ENCODE measurements at regions not wholly inside any gene's neighbourhood (a gene's known extent, or its start where the extent isn't known, plus 50 kb on each side); places are given as distances from the start of the nearest gene placed in this dataset.

GRCh38 chr5:91787718-91788117 is 404.6 kb upstream of the ARRDC3 start:
- Mint-ChIP-seq H3K36me3 (ENCODE audit: low read depth) (no peaks in the 10 kb centered on the region; the same call in 2 of the 3 replicates), H3K27me3 (ENCODE audit: insufficient read depth, low read depth, poor library complexity) (no peaks in the 10 kb centered on the region), H3K4me1 (peaks cover 14% of the 10 kb centered on the region), H3K9me3 (no peaks in the 10 kb centered on the region; the same call in 2 of the 3 replicates), H3K27ac (no peak overlapping the region), H3K4me3 (no peak overlapping the region)
- H3K9me2 ChIP-seq (ENCODE audit: insufficient read depth): no peaks in the 10 kb centered on the region
- TF ChIP-seq EZH2 (IDR thresholded peaks at IDR 0.05; ENCODE audit: low read depth, unreplicated experiment) (no peak), ZNF114 (CRISPR knock-in tag; IDR thresholded peaks at IDR 0.05) (no peak), EZH2phosphoT487 (IDR thresholded peaks at IDR 0.05; ENCODE audit: unreplicated experiment) (no peak), CTCF (conservative IDR thresholded peaks at IDR 0.05; ENCODE audit: low read depth in 2 of 2) (no peak), NANOG (IDR thresholded peaks at IDR 0.05; ENCODE audit: borderline replicate concordance) (no peak), ZNF462 (CRISPR knock-in tag; IDR thresholded peaks at IDR 0.05) (no peak), JUNB (IDR thresholded peaks at IDR 0.05; ENCODE audit: unreplicated experiment) (no peak), POLR2AphosphoS5 (IDR thresholded peaks at IDR 0.05; ENCODE audit: low read depth) (no peak), CREB1 (CRISPR knock-in tag; IDR thresholded peaks at IDR 0.05; ENCODE audit: low read depth) (no peak), ZNF331 (CRISPR knock-in tag; IDR thresholded peaks at IDR 0.05; ENCODE audit: low read depth) (no peak), STAT1 (IDR thresholded peaks at IDR 0.05; ENCODE audit: unreplicated experiment) (no peak), ETS1 (IDR thresholded peaks at IDR 0.05) (no peak), REST (IDR thresholded peaks at IDR 0.05; ENCODE audit: unreplicated experiment) (no peak)
- H3K27me3 ChIP-seq (ENCODE audit: insufficient read depth): no peaks in the 10 kb centered on the region
- H3K27ac ChIP-seq (ENCODE audit: low read depth): no peak overlapping the region
- no peak overlapping the region for H3K4me3 ChIP-seq
- H3F3A ChIP-seq (replicated peaks; ENCODE audit: low read depth): no peaks in the 10 kb centered on the region
- H3K36me3 ChIP-seq (ENCODE audit: insufficient read depth): no peaks in the 10 kb centered on the region
- DNase-seq (ENCODE audit: low spot score) (no peak), ATAC-seq (no peak)
- H2AFZ ChIP-seq: no peak overlapping the region
- no peaks in the 10 kb centered on the region for H4K20me1 ChIP-seq (replicated peaks; ENCODE audit: insufficient read depth)
- no peak overlapping the region for H3K4me2 ChIP-seq
- no peaks in the 10 kb centered on the region for H3K79me2 ChIP-seq (replicated peaks; ENCODE audit: insufficient read depth)
- peaks cover 19% of the 10 kb centered on the region for H3K4me1 ChIP-seq (ENCODE audit: insufficient read depth)

Measured in GM23338 (cell line).